DMS114 treated with DMSO at 0.1 percent for 48 hours (cell line): ENCODE measurements at regions not wholly inside any gene's neighbourhood (a gene's known extent, or its start where the extent isn't known, plus 50 kb on each side); places are given as distances from the start of the nearest gene placed in this dataset.
"Not testable (repeated sequence)": the region's sequence is repeated elsewhere in the genome, so short reads cannot be mapped to it uniquely, and the experiment has no call there.

ENCODE experiments used
- DNase-seq: peaks from one replicate; lab custom pipeline; 2025; ENCODE audit not compliant: unreplicated experiment; lab: John Stamatoyannopoulos, UW

DNA sequence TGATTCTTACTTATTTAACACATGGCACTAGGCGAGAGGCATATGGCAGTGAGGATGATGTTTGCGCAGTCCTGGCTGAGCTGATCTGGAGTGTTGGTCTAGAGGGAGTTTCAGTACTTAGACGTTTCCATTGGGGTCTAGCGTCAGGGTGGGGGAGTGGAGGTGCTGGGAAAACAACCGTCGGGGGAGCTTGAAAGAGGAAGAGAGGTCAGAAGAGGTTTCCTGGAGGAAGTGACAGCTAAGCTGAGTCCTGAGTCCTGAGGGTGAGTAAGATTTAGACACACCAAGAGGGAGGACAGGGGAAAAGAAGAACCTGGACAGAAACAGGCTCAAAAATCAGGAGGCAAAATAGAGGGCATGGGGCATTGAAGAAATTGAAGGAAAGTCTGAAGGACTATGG lies 81.4 kb downstream of the ALOX5AP start:
- DNase-seq = no peak

DNA sequence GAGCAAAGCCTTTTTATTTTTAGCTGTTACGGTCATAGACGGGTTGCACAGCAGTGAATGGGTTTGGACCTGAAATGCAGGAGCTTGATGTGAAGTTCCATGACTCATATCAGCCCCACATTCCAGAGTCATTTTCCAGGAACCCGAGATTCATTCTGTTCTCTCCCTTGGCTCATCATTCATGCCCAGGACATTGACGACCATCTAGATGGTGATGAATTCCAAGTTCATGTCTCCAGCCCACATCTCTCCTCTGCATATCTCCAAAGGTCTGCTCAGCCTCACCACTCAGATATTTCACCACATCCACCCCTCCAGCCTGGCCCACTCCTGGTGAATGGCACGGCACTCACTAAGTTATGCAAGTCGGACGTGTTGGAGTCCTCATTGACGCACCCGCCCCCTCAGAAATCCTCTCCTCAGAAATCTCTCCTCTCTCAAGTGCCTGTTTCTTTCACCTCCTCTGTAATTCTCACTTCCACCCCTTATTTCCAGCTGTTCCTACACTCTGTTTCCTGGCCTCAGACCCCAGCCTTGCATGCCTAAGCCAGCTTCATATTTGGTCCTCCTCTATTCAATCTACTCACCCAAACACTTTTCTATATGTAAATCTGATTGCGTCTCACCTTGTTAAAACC lies 83.1 kb downstream of the ALOX5AP start:
- DNase-seq = no peak

DNA sequence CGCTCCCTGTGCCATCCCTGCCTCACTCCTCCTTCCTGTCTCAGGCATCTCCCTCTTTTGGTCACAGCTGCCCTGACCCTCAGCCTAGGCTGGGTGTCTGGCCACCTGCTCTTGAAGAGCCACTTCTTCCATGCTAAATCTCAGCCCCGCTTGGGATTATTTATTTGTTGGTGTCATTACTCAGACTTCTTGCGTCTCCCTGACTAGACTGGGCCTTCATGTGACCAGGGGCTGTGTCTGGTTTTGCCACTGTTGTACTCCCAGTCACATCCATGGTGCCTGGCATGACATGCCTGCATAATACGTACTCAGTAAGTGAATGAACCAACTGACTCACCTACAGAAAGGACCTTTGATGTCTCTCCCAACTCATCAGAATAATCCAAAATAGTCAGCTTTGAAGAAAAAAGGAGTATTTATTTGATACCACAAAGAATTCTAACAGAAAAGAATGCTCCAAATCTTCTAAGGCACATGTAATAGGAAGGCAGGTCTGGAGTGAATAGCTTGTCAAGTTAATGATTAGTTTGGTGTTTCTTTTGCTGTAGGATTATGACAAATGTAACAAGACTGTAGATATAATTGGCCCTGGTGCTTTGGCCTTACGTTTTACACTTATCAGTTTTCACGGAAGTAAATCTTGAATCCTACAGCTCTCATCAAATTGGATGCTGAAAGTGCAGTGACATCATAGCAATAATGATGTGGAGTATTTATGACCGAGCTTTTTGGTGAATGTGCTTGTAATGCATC lies 84.0 kb downstream of the ALOX5AP start:
- DNase-seq = no peak

DNA sequence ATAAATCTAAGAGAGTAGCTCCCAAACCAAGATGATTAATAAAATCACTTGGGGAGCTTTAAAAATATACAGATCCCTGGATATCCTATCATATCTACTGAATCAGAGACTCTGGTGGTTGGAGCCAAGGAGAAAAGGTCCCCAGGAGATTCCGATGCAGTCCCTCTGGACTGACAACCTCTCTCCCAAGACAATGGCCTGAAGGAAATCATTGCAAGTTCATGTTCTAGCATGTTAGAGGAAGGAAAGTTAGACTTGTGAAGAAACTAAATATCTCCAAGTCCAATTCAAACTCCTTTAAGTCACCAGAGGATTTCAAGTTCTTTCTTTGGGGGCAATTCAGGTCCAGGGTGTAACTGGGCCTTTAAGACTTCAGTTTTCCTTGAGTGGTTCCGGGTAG lies 84.7 kb upstream of the MEDAG start:
- no peak for DNase-seq

DNA sequence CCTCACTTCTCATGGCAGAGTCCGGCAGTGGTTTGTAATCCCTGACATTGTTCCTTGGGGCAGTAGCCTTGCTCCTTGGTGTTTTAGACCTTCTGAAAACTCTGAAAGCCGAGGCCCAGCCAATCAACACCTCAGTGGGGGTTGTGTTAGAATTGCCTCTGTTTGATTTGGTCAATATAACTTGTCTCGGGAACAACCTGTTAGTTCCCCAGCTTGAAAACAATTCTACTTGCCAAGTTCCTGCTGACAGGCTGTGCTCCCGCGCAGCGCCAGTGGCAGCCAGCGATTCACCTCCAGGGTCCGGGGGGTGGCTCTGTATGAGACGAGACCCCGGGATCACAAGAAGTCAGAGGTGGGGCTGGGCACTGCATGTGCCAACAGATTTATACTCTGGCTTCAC lies 81.4 kb upstream of the MEDAG start:
- DNase-seq = no peak

DNA sequence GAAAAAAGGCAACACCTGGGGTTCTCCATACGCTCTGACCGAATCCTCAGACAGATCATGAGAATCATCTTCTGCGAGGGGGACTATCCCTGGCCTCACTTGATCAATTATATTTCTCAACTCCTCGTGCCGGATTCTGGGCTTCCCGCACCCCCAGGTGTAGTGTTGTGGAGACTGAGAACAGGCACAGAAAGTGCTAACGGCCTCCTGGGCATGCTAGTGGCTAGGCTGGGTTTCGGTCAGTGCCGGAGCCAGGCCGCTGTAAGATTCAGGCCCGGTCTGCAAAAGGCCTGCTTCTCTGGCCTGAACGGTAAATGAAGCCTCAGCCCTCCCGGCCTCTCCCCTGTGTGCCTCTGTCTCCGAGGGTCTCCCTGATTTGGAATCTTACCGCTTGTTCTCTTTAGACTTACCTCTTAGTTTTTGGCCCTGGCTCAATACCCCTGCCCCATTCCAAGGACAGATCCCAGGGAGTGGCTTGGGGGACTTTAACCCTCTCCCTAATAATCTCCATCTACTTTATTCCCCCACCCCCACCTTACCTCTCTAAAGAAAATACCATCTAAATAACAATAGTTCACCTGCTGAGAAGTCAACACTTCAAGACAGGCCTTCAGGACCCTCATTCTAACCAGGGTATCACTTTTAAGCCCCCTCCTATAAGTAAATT lies 79.0 kb upstream of the MEDAG start:
- DNase-seq = no peak

DNA sequence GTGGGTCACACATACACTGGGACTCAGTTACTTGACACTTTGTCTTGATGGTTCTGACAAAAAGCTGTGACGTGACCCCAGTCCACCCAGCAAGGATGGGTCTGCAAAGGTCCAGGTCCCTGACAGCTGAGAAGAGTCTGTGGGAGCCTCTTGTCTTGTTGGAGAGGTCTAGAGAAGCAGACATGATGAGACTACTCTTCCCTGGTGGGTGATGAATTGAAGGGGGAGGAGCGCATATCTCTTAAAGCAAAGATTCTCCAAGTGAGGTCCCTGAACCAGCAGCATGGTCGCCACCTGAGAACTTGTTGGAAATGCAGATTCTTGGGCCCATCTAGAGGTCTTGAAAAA lies 78.5 kb upstream of the MEDAG start:
- DNase-seq = no peak

DNA sequence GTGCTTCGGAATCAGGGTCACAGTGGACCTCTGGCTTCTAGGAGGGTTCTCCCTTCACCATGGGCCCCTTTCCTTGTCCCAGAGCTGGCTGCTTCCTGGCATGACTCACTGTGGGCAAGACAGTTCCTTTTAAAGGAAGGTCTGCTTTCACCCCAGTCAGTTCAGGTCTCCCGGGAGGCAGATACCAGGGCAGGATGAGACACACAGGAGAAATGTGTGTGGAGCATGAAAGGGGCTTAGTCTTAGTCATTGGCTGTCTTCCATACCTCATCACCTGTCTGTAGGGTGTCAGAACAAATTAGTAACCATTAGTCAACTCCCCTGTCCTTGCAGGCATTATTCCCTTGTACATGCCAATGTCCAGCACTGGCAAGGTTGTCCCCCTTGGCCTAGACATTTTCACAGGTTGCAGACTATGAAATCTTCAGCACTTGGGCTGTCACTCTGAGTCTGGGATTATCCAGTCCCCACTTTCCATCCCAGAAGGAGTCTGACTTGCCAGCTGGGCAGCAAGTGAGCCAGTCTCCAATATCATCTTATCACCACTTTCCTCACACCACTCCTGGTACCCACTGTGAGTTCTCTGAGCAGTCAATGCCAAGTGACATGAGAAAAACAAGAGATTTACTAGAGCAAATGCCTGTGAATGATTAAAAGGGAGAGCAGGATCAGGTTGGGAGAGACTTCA lies 76.8 kb upstream of the MEDAG start:
- DNase-seq = no peak

DNA sequence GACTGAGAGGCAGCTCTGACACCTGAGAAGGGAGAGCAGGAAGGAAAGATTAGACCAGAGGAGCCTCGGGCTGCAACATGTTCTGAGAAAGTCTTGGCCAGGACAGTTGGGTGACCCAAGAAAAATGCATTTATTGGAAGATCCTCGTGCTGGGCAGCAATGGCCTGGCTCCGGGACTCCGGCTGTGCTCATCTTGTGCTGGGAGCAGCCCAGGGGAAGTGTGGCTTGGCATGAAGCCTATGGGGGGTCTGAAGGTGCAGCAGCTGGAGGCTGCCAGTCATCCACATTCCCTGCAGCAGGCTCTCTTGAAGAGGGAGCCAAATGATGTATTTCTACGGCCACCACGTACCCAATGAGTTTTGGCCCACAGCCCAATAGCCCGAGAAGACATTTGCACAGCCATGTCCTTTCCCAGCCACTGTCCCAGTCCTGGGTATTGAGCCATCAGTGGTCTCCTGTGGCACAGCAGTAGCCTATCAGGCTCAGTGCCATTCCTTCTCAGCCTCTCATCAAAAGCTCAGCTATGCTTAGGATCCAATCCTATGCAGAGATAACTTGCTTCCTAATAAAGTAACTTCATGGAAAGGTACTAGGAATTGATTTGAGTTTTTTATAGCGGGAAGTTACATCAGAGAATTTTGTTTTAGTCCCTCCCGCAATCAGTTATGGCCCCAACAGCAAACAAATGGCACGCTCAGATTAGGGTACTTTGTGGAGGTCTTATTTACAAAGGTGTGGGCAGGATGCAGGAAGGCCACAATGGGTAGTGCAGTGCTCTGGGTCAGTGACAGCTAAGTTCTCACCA lies 76.0 kb upstream of the MEDAG start:
- no peak for DNase-seq

DNA sequence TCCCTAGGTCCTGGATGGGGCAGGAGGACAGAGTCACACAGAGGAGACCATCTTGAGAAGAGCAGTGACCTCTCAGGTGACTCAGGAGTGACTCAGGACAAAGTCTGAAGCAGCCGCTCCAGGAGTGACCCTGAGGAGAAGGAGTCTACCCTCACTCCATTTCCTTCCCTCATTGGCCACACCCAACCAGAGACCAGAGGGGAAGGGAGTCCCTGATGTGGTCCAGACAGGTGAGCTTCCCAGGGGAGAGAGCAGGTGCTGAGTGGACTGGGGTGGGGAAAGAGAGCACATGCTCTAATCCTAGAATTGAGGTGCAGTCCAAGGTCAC lies 75.5 kb upstream of the MEDAG start:
- no peak for DNase-seq

DNA sequence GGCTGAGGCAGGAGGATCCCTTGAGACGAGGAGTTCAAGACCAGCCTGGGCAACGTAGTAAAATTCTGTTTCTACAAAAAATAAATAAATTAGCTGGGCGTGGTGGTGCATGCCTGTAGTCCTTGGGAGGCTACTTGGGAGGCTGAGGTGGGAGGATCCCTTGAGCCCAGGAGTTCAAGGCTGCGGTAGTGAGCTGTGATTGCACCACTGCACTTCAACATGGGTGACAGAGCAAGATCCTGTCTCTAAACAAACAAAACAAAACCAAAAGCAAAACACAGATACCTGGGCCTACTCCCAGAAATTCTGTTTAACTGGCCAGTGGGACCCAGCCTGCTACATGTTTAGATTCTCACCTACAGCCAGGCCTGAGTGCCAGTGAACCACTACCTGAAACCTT lies 74.6 kb upstream of the MEDAG start:
- DNase-seq = no peak

DNA sequence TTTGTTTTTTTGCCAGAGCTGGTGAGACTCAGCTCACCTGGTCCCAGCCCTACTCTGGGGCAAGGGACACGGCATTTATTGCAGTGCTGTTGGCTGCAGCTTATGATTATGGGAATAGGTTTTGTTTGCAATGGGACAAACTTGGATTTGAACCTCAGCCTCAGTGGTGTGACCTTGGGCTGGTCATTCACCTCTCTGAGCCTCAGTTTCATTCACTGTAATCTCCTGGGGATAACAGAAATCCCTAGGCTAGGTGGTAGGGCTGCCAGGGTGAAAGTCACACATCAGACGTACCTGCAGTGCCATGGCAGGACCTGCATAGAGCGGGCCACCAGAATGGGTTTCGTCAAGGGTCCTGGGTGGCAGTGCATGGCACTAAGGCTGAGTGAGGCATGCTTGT lies 73.7 kb upstream of the MEDAG start:
- no peak for DNase-seq

DNA sequence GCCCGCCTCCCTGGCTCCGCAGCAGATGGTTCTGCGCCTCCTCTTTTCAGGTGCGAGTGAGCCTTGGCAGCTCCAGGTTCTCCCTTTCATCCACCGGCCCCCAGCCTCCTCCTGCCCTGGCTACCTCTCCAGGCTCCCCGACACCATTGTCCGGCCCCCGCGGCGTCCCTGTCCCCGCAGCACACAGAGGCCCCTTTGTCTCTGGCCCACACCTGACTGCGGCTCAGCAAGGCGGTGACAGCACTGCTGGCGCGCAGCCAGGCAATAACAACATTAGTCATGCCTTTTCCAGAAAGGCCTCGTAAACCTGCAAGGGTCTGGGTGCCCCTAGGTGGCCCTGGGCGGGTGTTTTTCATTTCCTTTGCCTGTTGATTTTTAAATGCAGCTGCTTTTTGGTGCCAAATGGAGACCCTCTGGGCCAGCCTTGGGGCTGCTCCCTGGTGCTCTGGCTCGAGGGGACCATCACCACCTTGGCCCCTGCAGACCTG lies 73.2 kb upstream of the MEDAG start:
- no peak for DNase-seq

DNA sequence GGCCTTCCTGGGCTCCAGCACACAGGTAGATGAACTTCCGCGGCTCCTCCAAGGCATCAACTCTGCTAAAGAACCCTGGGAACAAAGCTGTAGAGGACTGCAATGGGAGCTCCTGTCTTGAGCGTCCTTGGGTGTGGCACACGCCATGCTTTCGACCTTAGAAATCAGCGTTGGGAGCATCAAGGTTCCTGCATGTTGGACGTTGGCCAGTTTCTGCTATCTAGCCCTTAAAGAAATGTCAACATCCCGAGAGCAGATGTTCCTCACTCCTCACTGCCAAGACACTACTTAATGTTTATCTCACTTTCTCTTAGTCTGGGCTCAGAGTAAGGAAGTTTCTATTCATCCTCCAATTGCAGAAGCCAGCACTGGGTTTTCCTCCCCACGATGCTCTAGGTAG lies 70.6 kb upstream of the MEDAG start:
- DNase-seq = no peak

DNA sequence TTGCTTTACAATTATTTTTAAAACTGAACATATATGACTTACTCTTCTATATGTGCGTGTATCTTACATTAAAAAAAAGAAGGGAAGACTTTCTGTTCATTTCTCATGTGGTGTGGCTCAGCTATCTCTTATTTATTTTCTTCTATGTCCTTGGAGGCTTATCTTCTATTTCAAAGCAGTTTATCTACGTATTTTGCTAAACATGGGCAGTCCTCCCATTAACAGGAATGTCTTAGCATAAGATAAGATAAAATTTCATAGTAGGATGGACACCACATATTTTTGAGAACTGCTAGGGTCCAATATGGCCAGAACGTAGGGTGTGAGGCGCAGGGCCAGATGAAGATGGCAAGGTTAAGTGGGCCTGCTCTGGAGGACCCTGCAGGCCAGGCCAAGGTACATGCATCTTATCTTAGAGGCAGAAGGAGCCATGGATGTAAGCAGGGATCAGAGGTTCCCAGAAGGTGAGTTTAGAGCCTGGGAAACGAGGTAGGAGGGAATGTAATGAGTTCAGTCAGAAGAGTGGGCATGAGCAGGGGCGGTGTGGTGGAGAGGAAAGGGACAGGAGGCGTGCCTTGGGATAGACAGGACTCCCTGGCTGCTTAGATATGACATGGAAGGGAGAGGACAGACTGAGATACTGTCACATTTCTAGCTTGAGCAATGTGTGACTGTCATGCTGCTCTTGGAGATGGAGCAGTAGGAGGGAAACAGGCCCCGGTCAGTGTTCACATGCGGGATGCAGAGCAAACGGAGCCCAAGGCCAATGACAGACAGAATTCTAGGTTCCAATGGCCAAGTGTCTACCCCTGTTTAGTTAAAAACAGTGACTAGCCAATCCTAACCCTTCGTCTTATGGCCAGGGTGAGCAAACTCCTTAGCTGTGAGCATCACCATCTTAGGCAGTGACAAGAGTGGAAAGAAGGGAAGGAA lies 68.6 kb upstream of the MEDAG start:
- DNase-seq = no peak

DNA sequence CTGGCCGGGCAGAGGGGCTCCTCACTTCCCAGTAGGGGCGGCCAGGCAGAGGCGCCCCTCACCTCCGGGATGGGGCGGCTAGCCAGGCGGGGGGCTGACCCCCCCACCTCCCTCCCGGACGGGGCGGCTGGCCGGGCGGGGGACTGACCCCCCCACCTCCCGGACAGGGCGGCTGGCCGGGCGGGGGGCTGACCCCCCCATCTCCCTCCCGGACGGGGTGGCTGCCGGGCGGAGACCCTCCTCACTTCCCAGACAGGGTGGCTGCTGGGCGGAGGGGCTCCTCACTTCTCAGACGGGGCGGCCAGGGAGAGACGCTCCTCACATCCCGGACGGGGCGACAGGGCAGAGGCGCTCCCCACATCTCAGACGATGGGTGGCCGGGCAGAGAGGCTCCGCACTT lies 66.4 kb upstream of the MEDAG start:
- not testable (repeated sequence) for DNase-seq

DNA sequence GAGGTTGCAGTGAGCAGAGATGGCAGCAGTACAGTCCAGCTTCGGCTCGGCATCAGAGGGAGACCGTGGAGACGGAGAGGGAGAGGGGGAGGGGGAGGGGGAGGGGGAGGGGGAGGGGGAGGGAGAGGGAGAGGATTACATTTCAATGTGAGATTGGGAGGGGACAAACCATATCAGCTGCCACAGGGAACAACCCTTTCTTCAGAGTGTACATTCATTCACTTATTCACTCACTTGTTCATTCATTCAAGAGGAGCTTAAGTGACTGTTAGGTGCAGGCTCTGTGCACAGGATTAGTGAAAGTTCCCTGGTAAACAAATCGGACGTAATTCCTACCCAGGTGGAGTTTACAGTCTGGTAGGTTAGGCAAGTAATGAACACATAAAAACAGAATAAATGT lies 65.6 kb upstream of the MEDAG start:
- no peak for DNase-seq

DNA sequence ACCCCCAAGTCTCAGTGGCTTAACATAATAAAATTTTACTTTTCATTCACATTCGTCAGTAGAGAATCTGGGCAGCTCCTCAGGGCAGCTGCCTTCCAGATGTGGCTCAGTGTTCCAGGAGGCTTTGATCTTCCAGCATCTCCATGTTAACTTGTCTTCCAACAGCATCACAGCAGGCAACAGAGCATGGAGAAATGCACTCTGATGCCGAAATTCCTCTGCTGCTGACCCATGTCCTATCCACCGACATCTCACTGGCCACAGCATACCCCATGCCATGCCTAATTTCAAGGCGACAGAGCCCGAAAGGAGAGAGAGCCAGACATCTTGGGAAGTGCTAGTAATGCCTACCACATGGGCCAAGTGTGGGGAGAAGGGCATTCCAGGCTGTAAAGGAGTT lies 64.9 kb upstream of the MEDAG start:
- DNase-seq = no peak

DNA sequence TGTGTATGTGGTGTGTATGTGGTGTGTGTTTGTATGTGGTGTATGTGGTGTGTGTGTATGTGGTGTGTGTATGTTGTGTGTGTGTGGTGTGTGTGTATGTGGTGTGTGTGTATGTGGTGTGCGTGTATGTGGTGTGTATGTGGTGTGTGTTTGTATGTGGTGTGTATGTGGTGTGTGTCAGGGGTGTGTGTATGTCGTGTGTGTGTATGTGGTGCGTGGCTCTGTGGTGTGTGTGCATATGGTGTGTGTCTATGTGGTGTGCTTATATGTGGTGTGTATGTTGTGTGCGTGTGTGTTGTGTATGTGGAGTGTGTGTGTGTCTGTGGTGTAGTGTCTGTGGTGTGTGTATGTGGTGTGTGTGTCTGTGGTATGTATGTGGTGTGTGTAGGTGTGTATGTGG lies 62.5 kb upstream of the MEDAG start:
- DNase-seq = no peak
